Smooth muscle cell (in vitro differentiated cells): ENCODE measurements at regions not wholly inside any gene's neighbourhood (a gene's known extent, or its start where the extent isn't known, plus 50 kb on each side); places are given as distances from the start of the nearest gene placed in this dataset.

Source experiments
- DNase-seq: peaks from one replicate; lab custom pipeline; 2025; ENCODE audit not compliant: unreplicated experiment; lab: John Stamatoyannopoulos, UW
- H2AFZ ChIP-seq: fragments of 200-600 bp; sonication (generic); 2 replicates; pipeline ENCODE4 v1.6.0; 2016; ENCODE audit warnings: antibody characterized with exemption, low read depth, mild to moderate bottlenecking
- H3F3A ChIP-seq: fragments of 200-600 bp; sonication (generic); 2 replicates; pipeline ENCODE4 v1.6.0; 2017; ENCODE audit warnings: antibody characterized with exemption, low read depth
- H3K27ac ChIP-seq: fragments of 200-600 bp; sonication (generic); 2 replicates; pipeline ENCODE4 v1.5.1; 2016; ENCODE audit warnings: low read depth, mild to moderate bottlenecking
- H3K27me3 ChIP-seq: fragments of 200-600 bp; sonication (generic); 2 replicates; pipeline ENCODE4 v1.6.1; 2016; ENCODE audit warnings: low read depth, mild to moderate bottlenecking
- H3K36me3 ChIP-seq: fragments of 200-600 bp; sonication (generic); 2 replicates; pipeline ENCODE4 v1.5.1; 2016; ENCODE audit warnings: low read depth
- H3K4me1 ChIP-seq: fragments of 200-600 bp; sonication (generic); 2 replicates; pipeline ENCODE4 v1.5.1; 2016; ENCODE audit warnings: low read depth
- H3K4me2 ChIP-seq: fragments of 200-600 bp; sonication (generic); 2 replicates; pipeline ENCODE4 v1.6.0; 2016; ENCODE audit warnings: mild to moderate bottlenecking
- H3K4me3 ChIP-seq: fragments of 200-600 bp; sonication (generic); 2 replicates; pipeline ENCODE4 v1.5.1; 2016; ENCODE audit warnings: mild to moderate bottlenecking
- H3K79me2 ChIP-seq: fragments of 200-600 bp; sonication (generic); 2 replicates; pipeline ENCODE4 v1.6.0; 2016; ENCODE audit warnings: low read depth, mild to moderate bottlenecking
- H3K9ac ChIP-seq: fragments of 200-600 bp; sonication (generic); 2 replicates; pipeline ENCODE4 v1.6.0; 2016; ENCODE audit warnings: low read depth
- H3K9me3 ChIP-seq: fragments of 200-600 bp; sonication (generic); replicated peaks from 2 replicates; pipeline ENCODE4 v1.5.1; 2016; ENCODE audit warnings: low read depth
- H4K20me1 ChIP-seq: fragments of 200-600 bp; sonication (generic); 2 replicates; pipeline ENCODE4 v1.6.0; 2016; ENCODE audit warnings: low read depth
- CTCF ChIP-seq: fragments of 200-600 bp; sonication (generic); IDR thresholded peaks from 2 replicates; pipeline ENCODE4 v1.5.1; 2017; ENCODE audit warnings: borderline replicate concordance, mild to moderate bottlenecking, antibody characterized with exemption; ENCODE audit not compliant: insufficient read depth, poor library complexity, severe bottlenecking
- WGBS: methylation state at CpG from one replicate; pipeline ENCODE4 v1.1.7; 2016; ENCODE audit warnings: low lambda C conversion rate; 5-methylcytosine and 5-hydroxymethylcytosine counted together

- no peak overlapping the region for H3K4me3 ChIP-seq
- H3K9me3 ChIP-seq: no peaks in the 10 kb centered on the region
- no peaks in the 10 kb centered on the region for H4K20me1 ChIP-seq
- peaks cover 7% of the 10 kb centered on the region for H3F3A ChIP-seq
- no peaks in the 10 kb centered on the region for H3K36me3 ChIP-seq
- no peak for DNase-seq
- H3K9ac ChIP-seq: no peak overlapping the region
- no peak overlapping the region for H2AFZ ChIP-seq
- 34% methylated on average over 13 of the region's 13 CpGs for WGBS
- H3K4me2 ChIP-seq: peak overlapping the region; percentile 46
- H3K4me1 ChIP-seq: peaks cover 11% of the 10 kb centered on the region
- H3K79me2 ChIP-seq: no peaks in the 10 kb centered on the region
- TF ChIP-seq CTCF: no peak
- no peaks in the 10 kb centered on the region for H3K27me3 ChIP-seq
- H3K27ac ChIP-seq: no peak overlapping the region
Observed at GRCh38 chr20:53800883-53801604, 207.4 kb upstream of the ZNF217 start.

- peak overlapping the region; percentile 46 for H3K4me2 ChIP-seq
- no peak overlapping the region for H3K27ac ChIP-seq
- WGBS: 83% methylated on average over 1 of the region's 1 CpG
- H3K9ac ChIP-seq: no peak overlapping the region
- no peaks in the 10 kb centered on the region for H3K79me2 ChIP-seq
- no peaks in the 10 kb centered on the region for H3K27me3 ChIP-seq
- no peak for TF ChIP-seq CTCF
- no peaks in the 10 kb centered on the region for H4K20me1 ChIP-seq
- no peaks in the 10 kb centered on the region for H3K9me3 ChIP-seq
- no peak overlapping the region for H3K4me3 ChIP-seq
- H2AFZ ChIP-seq: no peak overlapping the region
- no peak for DNase-seq
- H3K36me3 ChIP-seq: no peaks in the 10 kb centered on the region
- H3K4me1 ChIP-seq: peaks cover 8% of the 10 kb centered on the region
- peaks cover 5% of the 10 kb centered on the region for H3F3A ChIP-seq
Observed at GRCh38 chr20:53800418-53800817, 206.8 kb upstream of the ZNF217 start.

GRCh38 chr20:53797085-53797484 lies 203.4 kb upstream of the ZNF217 start:
- H3K27me3 ChIP-seq: no peaks in the 10 kb centered on the region
- H3K27ac ChIP-seq: no peak overlapping the region
- H3K4me3 ChIP-seq: no peak overlapping the region
- DNase-seq: no peak
- no peaks in the 10 kb centered on the region for H3K9me3 ChIP-seq
- H3K79me2 ChIP-seq: no peaks in the 10 kb centered on the region
- no peaks in the 10 kb centered on the region for H3F3A ChIP-seq
- no peak overlapping the region for H2AFZ ChIP-seq
- no peaks in the 10 kb centered on the region for H4K20me1 ChIP-seq
- H3K4me2 ChIP-seq: no peak overlapping the region
- WGBS: 89% methylated on average over 4 of the region's 4 CpGs
- no peaks in the 10 kb centered on the region for H3K36me3 ChIP-seq
- no peak overlapping the region for H3K9ac ChIP-seq
- no peak for TF ChIP-seq CTCF
- H3K4me1 ChIP-seq: peaks cover 7% of the 10 kb centered on the region

GRCh38 chr20:53795170-53795569 lies 201.5 kb upstream of the ZNF217 start:
- H3K27ac ChIP-seq: peak overlapping the region; percentile 91
- H3K4me1 ChIP-seq: no peaks in the 10 kb centered on the region
- H3K9me3 ChIP-seq: no peaks in the 10 kb centered on the region
- DNase-seq: no peak
- peak overlapping the region; percentile 62 for H3K4me2 ChIP-seq
- H3K4me3 ChIP-seq: no peak overlapping the region
- H3F3A ChIP-seq: no peaks in the 10 kb centered on the region
- H3K9ac ChIP-seq: peak overlapping the region; percentile 52
- no peak overlapping the region for H2AFZ ChIP-seq
- no peaks in the 10 kb centered on the region for H3K79me2 ChIP-seq
- H3K36me3 ChIP-seq: no peaks in the 10 kb centered on the region
- no peak for TF ChIP-seq CTCF
- no peaks in the 10 kb centered on the region for H3K27me3 ChIP-seq
- 92% methylated on average over 3 of the region's 3 CpGs for WGBS
- H4K20me1 ChIP-seq: no peaks in the 10 kb centered on the region
